Esophagus squamous epithelium (tissue), 4 donors: ENCODE measurements at regions not wholly inside any gene's neighbourhood (a gene's known extent, or its start where the extent isn't known, plus 50 kb on each side); places are given as distances from the start of the nearest gene placed in this dataset.

Experiments
- CTCF ChIP-seq, 6 experiments: fragments of 450-650 bp in 4 of 6; fragments of 200-600 bp in 2 of 6; sonication (generic) in 2 of 6; IDR thresholded peaks; one replicate each; pipeline ENCODE4 v1.5.1; 2016 to 2019; ENCODE audit warnings: antibody characterized with exemption in 6 of 6, mild to moderate bottlenecking in 4 of 6, moderate library complexity in 4 of 6
- POLR2A ChIP-seq, 4 donors: fragments of 450-650 bp; IDR thresholded peaks; one replicate each; pipeline ENCODE4 v1.6.1; 2017; ENCODE audit warnings: antibody characterized with exemption in 4 of 4, mild to moderate bottlenecking in 4 of 4, moderate library complexity in 3 of 4

GRCh38 chr3:154684440-154684839 lies 254.4 kb upstream of the GPR149 start:
- TF ChIP-seq POLR2A (IDR thresholded peaks at IDR 0.05) (no peak), CTCF (IDR thresholded peaks at IDR 0.05) (no peak)
